ENCODE measurements at regions not wholly inside any gene's neighbourhood (a gene's known extent, or its start where the extent isn't known, plus 50 kb on each side); places are given as distances from the start of the nearest gene placed in this dataset.

DNA sequence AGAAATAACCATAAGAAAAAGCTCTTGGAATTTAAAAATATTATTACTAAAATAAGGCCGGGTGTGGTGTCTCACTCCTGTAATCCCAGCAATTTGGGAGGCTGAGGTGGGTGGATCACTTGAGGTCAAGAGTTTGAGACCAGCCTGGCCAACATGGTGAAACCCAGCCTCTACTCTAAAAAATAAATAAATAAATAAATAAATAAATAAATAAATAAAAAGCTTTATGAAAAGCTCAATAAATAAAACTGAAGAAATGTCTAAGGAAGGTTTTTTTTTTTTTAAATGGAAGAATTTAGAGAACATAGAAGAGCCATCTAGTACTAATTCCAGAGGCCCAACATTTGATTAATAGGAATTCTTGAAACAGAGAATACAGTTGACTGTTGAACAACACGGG, 249.1 kb upstream of the PROX1 start:
- DNase-seq (ENCODE audit: low spot score): no peak
- TF ChIP-seq, protein P1, sequence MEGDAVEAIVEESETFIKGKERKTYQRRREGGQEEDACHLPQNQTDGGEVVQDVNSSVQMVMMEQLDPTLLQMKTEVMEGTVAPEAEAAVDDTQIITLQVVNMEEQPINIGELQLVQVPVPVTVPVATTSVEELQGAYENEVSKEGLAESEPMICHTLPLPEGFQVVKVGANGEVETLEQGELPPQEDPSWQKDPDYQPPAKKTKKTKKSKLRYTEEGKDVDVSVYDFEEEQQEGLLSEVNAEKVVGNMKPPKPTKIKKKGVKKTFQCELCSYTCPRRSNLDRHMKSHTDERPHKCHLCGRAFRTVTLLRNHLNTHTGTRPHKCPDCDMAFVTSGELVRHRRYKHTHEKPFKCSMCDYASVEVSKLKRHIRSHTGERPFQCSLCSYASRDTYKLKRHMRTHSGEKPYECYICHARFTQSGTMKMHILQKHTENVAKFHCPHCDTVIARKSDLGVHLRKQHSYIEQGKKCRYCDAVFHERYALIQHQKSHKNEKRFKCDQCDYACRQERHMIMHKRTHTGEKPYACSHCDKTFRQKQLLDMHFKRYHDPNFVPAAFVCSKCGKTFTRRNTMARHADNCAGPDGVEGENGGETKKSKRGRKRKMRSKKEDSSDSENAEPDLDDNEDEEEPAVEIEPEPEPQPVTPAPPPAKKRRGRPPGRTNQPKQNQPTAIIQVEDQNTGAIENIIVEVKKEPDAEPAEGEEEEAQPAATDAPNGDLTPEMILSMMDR (IDR thresholded peaks at IDR 0.05; ENCODE audit: extremely low read depth, missing control alignments): no peak

DNA sequence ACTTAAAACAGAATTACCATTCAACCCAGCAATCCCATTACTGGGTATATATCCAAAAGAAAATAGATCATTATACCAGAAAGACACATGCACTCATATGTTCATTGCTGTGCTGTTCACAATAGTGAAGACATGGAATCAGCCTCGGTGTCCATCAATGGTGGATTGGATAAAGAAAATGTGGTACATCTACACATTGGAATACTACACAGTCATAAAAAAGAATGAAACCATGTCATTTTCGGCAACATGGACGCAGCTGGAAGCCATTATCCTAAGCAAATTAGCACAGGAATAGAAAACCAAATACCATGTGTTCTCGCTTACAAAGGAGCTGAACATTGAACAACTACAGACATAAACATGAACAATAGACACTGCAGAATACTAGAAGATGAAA, 244.8 kb upstream of the PROX1 start:
- no peak for DNase-seq (ENCODE audit: low spot score)
- TF ChIP-seq, protein P1 (IDR thresholded peaks at IDR 0.05; ENCODE audit: extremely low read depth, missing control alignments): no peak

DNA sequence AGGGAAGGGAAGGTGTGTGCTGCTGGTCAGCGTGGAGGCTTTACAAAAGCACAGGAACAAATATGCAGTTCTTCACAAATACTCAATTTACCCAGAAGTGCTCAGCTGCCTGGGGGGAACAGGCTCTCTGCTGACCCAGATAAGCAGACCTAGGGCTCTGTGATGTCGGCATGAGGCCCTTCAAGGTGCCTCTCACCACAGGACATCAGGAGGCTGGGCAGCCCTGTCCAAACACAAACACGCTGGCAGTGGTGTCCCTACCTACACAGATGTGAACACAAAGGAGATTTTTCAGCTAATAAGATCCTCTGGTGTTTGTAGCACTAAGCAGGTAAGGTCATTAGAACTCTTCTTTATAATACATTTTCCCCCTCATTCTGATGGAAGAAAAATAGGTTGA, 243.0 kb upstream of the PROX1 start:
- no peak for DNase-seq (ENCODE audit: low spot score)
- TF ChIP-seq, protein P1 (IDR thresholded peaks at IDR 0.05; ENCODE audit: extremely low read depth, missing control alignments): no peak

DNA sequence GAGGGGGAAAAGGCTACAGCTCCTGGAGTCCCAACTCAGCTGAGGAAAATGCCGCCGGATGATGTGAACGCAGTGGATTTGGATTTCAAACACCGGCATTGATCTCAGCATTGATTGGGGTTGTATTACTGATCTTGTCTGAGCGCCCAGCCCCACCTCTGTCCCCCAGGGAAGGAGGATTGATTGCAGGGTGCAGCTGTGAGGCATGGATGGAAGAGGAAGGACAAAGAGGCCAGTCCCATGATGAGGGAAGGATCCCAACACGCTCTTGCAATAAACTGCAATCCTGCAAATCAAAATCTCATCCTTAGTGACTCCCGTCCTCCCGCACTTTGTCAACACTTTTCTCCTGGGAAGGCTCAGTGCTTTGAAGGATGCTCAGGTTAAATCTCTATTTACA, 242.3 kb upstream of the PROX1 start:
- no peak for DNase-seq (ENCODE audit: low spot score)
- TF ChIP-seq, protein P1 (IDR thresholded peaks at IDR 0.05; ENCODE audit: extremely low read depth, missing control alignments): no peak

DNA sequence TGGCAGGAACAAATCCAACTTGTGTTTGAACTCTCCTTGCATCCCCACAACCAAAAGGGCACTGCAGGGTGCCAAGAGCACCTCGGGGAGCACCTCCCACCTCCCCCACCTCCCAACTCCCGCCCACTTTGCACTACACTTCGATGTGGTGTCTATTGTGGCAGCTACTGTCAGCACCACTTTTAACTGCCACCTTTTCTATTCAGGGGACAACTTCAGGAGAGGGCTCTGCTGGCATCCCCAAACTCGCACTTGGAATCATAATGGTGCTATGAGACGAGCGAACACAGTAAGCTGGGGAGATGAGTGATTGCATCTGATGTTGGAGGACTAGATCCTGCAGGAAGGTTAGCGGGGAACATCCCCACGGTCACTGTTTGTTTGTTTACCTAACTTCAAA, 238.2 kb upstream of the PROX1 start:
- TF ChIP-seq, protein P1 (IDR thresholded peaks at IDR 0.05; ENCODE audit: extremely low read depth, missing control alignments): no peak
- DNase-seq (ENCODE audit: low spot score): no peak

DNA sequence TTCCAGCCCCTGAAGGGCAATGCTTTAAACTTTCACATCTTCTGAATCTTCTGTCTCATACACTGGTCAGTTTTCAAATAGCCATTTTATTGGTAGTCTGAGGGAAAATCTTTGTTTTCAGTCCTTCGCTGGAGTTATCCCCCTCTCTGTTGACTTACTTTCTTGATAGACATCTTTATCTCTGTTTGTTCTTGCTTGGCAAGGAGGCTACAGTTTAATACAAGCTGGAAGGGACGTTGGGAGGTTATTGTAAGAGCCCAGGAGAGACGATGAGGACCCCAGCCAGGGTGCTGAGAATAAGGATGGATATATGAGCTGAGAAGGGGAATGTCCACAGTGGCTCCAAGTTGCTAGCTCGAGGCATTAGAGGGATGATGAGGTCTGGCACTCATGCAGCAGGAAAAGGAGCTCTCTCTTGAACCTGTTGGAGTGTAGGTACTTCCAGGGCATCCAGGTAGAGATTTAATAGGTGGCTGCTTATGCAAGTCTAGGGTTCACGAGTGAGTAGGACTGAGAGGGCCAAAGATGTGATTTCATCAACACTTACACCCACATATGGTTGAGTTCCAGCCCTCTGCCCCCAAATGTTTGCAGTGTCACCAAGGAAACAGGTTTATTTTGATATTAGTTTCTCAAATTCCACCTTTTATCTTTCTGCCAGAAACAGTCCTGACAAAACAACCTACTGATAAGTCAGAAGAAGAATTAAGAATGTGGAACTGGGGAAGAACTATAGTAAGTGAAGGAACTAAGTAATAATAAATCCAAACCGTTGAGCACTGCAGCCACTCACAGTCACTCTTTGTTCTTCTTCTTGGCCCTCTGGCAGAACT, 237.3 kb upstream of the PROX1 start:
- TF ChIP-seq, protein P1 (IDR thresholded peaks at IDR 0.05; ENCODE audit: extremely low read depth, missing control alignments): no peak
- DNase-seq (ENCODE audit: low spot score): no peak

DNA sequence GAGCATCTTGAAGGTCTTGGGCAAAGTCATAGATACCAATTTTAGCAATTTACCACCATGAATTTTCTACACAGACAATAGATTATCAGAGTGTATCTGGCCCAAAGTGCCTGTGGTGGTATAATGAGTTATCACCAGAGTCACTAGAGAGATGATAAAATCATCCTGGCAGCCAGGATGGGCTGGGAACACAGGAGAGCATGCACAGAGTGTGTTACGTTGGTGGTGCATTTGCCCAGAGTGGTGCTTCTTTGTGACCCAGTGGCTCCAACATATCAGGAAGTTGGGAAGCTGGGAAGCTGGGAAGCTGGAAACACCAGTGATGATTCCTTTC, 236.7 kb upstream of the PROX1 start:
- DNase-seq (ENCODE audit: low spot score): no peak

More for the DNA sequence above, 236.7 kb upstream of the PROX1 start:
- TF ChIP-seq, protein P1 (IDR thresholded peaks at IDR 0.05; ENCODE audit: extremely low read depth, missing control alignments): no peak
